Activated CD8-positive, alpha-beta T cell treated with anti-CD3 and anti-CD28 coated beads, Interleukin-2, amount 10 ng/mL, durations not matched to agents 7 days and 5 days (primary cell): ENCODE measurements at regions not wholly inside any gene's neighbourhood (a gene's known extent, or its start where the extent isn't known, plus 50 kb on each side); places are given as distances from the start of the nearest gene placed in this dataset.
A peak's percentile ranks its signal among the peaks of the same experiment; 100 is the strongest.

Source experiments
- ATAC-seq: fragments of 150-1000 bp; cut with Tn5 transposase; one replicate; pipeline ENCODE4 v1.10.0; 2021; ENCODE audit warnings: moderate library complexity
- CTCF ChIA-PET: fragments of 350-600 bp; sonication (Branson Sonifier 250); formaldehyde crosslinking; loops from one replicate; lab custom pipeline; 2021; ENCODE audit warnings: antibody characterized with exemption; lab: Charles Lee
- POLR2A ChIA-PET: fragments of 350-600 bp; sonication (Branson Sonifier 250); formaldehyde crosslinking; loops from one replicate; lab custom pipeline; 2021; ENCODE audit warnings: antibody characterized with exemption; lab: Charles Lee
- DNase-seq: peaks from one replicate; pipeline ENCODE4 v3.0.0-alpha.2; 2020
- H3K27ac Mint-ChIP-seq: one replicate; pipeline ENCODE4 v1.8.0; 2021; ENCODE audit warnings: mild to moderate bottlenecking, mixed read lengths
- H3K27me3 Mint-ChIP-seq: one replicate; pipeline ENCODE4 v1.8.0; 2021; ENCODE audit warnings: low read depth, mixed read lengths
- H3K36me3 Mint-ChIP-seq: one replicate; pipeline ENCODE4 v1.8.0; 2021; ENCODE audit warnings: low read depth, mixed read lengths
- H3K4me1 Mint-ChIP-seq: one replicate; pipeline ENCODE4 v1.8.0; 2021; ENCODE audit warnings: low read depth, mixed read lengths
- H3K4me3 Mint-ChIP-seq: one replicate; pipeline ENCODE4 v1.8.0; 2021; ENCODE audit warnings: mild to moderate bottlenecking, mixed read lengths
- H3K9me3 Mint-ChIP-seq: one replicate; pipeline ENCODE4 v1.8.0; 2022; ENCODE audit warnings: mixed read lengths; ENCODE audit not compliant: insufficient read depth

DNA sequence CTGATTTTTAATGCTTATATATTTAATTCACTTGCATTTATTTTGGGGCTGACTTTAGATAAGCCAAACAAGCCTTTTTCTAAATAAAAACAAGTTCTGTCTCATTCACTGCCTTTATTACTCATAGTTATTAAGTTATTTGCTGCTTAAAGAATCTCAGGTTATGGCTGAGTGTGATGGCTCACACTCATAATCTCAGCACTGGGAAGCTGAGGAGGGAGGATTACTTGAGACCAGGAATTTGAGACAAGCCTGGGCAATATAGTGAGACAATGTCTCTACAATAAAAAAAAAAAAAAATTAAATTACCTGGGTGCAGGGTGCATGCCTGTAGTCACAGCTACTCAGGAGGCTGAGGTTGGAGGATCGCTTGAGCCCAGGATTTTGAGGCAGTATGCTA lies 85.0 kb upstream of the MAN2A1 start:
- no peak for ATAC-seq
- no peaks in the 10 kb centered on the region for H3K36me3 Mint-ChIP-seq
- POLR2A ChIA-PET, result no interaction called here

GRCh38 chr5:109601736-109602135 lies 88.0 kb upstream of the MAN2A1 start:
- H3K4me3 Mint-ChIP-seq, result no peak overlapping the region
- H3K27ac Mint-ChIP-seq, result no peak overlapping the region
- ChIA-PET CTCF (no interaction called here), POLR2A (no interaction called here)
- ATAC-seq (no peak), DNase-seq (no peak)
- no peaks in the 10 kb centered on the region for H3K27me3 Mint-ChIP-seq
- no peaks in the 10 kb centered on the region for H3K9me3 Mint-ChIP-seq
- H3K4me1 Mint-ChIP-seq, result no peaks in the 10 kb centered on the region
- H3K36me3 Mint-ChIP-seq, result no peaks in the 10 kb centered on the region

More for the DNA sequence above, 85.0 kb upstream of the MAN2A1 start:
- no peak for DNase-seq
- Mint-ChIP-seq H3K4me3 (no peak overlapping the region), H3K27ac (no peak overlapping the region), H3K9me3 (no peaks in the 10 kb centered on the region), H3K4me1 (no peaks in the 10 kb centered on the region), H3K27me3 (no peaks in the 10 kb centered on the region)
- CTCF ChIA-PET, result no interaction called here

DNA sequence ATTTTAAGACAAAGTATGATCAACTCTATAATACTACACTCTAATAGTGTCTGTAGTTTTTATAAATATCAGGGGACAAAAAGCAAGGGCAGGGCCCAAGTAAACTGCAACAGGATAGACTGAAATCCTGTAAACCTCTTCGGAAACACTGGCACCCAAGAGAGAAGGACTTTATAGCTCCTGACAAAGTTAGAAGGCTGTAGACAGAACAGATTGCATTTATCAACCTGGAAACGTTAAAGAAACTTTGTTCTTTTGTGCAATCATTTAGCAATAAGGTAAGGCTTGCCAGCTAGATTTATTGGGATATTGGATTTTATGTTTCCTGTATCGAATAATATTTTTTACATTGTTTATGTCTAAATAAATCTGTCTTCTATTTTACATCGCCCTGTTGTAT lies 91.8 kb upstream of the MAN2A1 start:
- Mint-ChIP-seq H3K4me1 (peaks cover 10% of the 10 kb centered on the region), H3K27ac (no peak overlapping the region), H3K36me3 (no peaks in the 10 kb centered on the region), H3K27me3 (no peaks in the 10 kb centered on the region), H3K4me3 (no peak overlapping the region), H3K9me3 (no peaks in the 10 kb centered on the region)
- DNase-seq, result no peak
- no peak for ATAC-seq
- ChIA-PET CTCF (no interaction called here), POLR2A (no interaction called here)

GRCh38 chr5:109594217-109594616 lies 95.5 kb upstream of the MAN2A1 start:
- H3K36me3 Mint-ChIP-seq, result no peaks in the 10 kb centered on the region
- no peaks in the 10 kb centered on the region for H3K9me3 Mint-ChIP-seq
- H3K27ac Mint-ChIP-seq, result peak overlapping the region; percentile 39
- H3K27me3 Mint-ChIP-seq, result no peaks in the 10 kb centered on the region
- DNase-seq (no peak), ATAC-seq (no peak)
- POLR2A ChIA-PET, result interaction anchor here (1.2 kb wide), 1 partner anchor 94 kb away, joined by 3 read pairs; no protein-coding TSS in a partner anchor
- CTCF ChIA-PET, result no interaction called here
- H3K4me1 Mint-ChIP-seq, result peaks cover 13% of the 10 kb centered on the region
- H3K4me3 Mint-ChIP-seq, result no peak overlapping the region

DNA sequence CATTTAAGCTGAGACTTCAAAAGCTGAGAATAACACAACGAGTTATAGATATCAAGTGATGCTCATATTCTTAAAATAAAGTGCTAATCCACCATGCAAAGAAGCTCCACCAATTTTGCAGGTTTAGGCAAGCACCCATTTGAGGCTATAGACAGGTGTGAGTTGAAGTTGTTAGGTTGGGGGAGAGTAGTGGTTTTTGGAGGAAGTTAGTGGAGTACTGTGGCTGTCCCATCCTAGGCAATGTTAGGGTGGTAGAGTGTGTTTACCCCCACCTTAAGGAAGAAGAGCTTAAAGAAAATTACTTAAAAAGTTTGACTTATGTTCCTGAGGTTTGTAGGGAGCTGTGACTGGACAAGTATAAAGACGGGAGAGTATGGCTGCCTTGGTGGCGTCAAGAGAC lies 98.9 kb upstream of the MAN2A1 start:
- no peaks in the 10 kb centered on the region for H3K27me3 Mint-ChIP-seq
- no peaks in the 10 kb centered on the region for H3K36me3 Mint-ChIP-seq
- DNase-seq (no peak), ATAC-seq (no peak)
- H3K27ac Mint-ChIP-seq, result no peak overlapping the region
- no peaks in the 10 kb centered on the region for H3K9me3 Mint-ChIP-seq
- ChIA-PET POLR2A (no interaction called here), CTCF (interaction anchor here (1.1 to 1.5 kb wide), 2 partner anchors 22 to 98 kb away, joined by 3 read pairs; no protein-coding TSS in a partner anchor)
- H3K4me3 Mint-ChIP-seq, result no peak overlapping the region
- H3K4me1 Mint-ChIP-seq, result peaks cover 13% of the 10 kb centered on the region

GRCh38 chr5:109589986-109590385 lies 99.7 kb upstream of the MAN2A1 start:
- Mint-ChIP-seq H3K4me3 (no peak overlapping the region), H3K9me3 (no peaks in the 10 kb centered on the region), H3K27me3 (peaks cover 3% of the 10 kb centered on the region), H3K4me1 (peaks cover 13% of the 10 kb centered on the region), H3K27ac (no peak overlapping the region), H3K36me3 (no peaks in the 10 kb centered on the region)
- POLR2A ChIA-PET, result no interaction called here
- CTCF ChIA-PET, result interaction anchor here (1.1 to 1.5 kb wide), 2 partner anchors 23 to 99 kb away, joined by 3 read pairs; no protein-coding TSS in a partner anchor
- no peak for DNase-seq
- ATAC-seq, result no peak

GRCh38 chr5:109589239-109589638 lies 100.5 kb upstream of the MAN2A1 start:
- H3K27ac Mint-ChIP-seq, result no peak overlapping the region

DNA sequence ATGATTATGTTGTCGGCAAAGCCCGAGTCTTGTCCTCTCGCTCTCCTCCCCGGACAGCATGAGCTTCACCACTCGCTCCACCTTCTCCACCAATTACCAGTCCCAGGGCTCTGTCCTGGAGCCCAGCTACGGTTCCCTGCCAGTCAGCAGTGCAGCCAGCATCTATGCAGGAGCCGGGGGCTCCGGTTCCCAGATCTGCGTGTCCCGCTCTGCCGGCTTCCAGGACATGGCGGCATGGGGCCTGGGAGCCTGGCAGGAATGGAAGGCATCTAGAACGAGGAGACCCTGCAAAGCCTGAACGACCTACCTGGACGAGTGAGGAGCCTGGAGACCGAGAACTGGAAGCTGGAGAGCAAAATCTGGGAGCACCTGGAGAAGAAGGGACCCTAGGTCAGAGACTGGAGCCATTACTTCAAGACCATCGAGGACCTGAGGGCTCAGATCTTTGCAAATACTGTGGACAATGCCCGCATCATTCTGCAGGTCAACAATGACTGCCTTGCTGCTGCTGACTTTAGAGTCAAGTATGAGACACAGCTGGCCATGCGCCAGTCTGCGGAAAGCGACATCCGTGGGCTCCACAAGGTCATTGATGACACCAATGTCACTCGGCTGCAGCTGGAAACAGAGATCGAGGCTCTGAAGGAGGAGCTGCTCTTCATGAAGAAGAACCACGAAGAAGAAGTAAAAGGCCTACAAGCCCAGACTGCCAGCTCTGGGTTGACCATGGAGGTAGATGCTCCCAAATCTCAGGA lies 101.3 kb upstream of the MAN2A1 start:
- Mint-ChIP-seq H3K4me3 (no peak overlapping the region), H3K27me3 (peaks cover 3% of the 10 kb centered on the region), H3K27ac (no peak overlapping the region), H3K9me3 (no peaks in the 10 kb centered on the region), H3K36me3 (no peaks in the 10 kb centered on the region), H3K4me1 (peaks cover 3% of the 10 kb centered on the region)
- no peak for DNase-seq
- no peak for ATAC-seq
- ChIA-PET POLR2A (no interaction called here), CTCF (no interaction called here)

More at GRCh38 chr5:109589239-109589638, 100.5 kb upstream of the MAN2A1 start:
- Mint-ChIP-seq H3K9me3 (no peaks in the 10 kb centered on the region), H3K27me3 (peaks cover 3% of the 10 kb centered on the region), H3K36me3 (no peaks in the 10 kb centered on the region), H3K4me3 (no peak overlapping the region), H3K4me1 (peaks cover 8% of the 10 kb centered on the region)
- ChIA-PET CTCF (no interaction called here), POLR2A (no interaction called here)
- ATAC-seq, result no peak
- no peak for DNase-seq

- peaks cover 3% of the 10 kb centered on the region for H3K27me3 Mint-ChIP-seq
- no peaks in the 10 kb centered on the region for H3K9me3 Mint-ChIP-seq
- H3K36me3 Mint-ChIP-seq, result no peaks in the 10 kb centered on the region
- CTCF ChIA-PET, result no interaction called here
- no peak for DNase-seq
- no peak for ATAC-seq
- no peak overlapping the region for H3K27ac Mint-ChIP-seq
- POLR2A ChIA-PET, result no interaction called here
- no peaks in the 10 kb centered on the region for H3K4me1 Mint-ChIP-seq
- H3K4me3 Mint-ChIP-seq, result no peak overlapping the region
Measured at GRCh38 chr5:109584986-109585599, 104.6 kb upstream of the MAN2A1 start.

- DNase-seq (no peak), ATAC-seq (no peak)
- Mint-ChIP-seq H3K4me1 (no peaks in the 10 kb centered on the region), H3K36me3 (no peaks in the 10 kb centered on the region), H3K9me3 (no peaks in the 10 kb centered on the region), H3K27ac (no peak overlapping the region), H3K27me3 (no peaks in the 10 kb centered on the region), H3K4me3 (no peak overlapping the region)
- POLR2A ChIA-PET, result no interaction called here
- CTCF ChIA-PET, result no interaction called here
Measured at GRCh38 chr5:109580225-109580624, 109.5 kb upstream of the MAN2A1 start.

GRCh38 chr5:109575506-109575905 lies 114.2 kb upstream of the MAN2A1 start:
- DNase-seq, result no peak
- Mint-ChIP-seq H3K27ac (no peak overlapping the region), H3K36me3 (no peaks in the 10 kb centered on the region), H3K27me3 (no peaks in the 10 kb centered on the region), H3K9me3 (no peaks in the 10 kb centered on the region), H3K4me1 (no peaks in the 10 kb centered on the region), H3K4me3 (no peak overlapping the region)
- POLR2A ChIA-PET, result no interaction called here
- no peak for ATAC-seq
- CTCF ChIA-PET, result no interaction called here

- no peaks in the 10 kb centered on the region for H3K36me3 Mint-ChIP-seq
- H3K4me1 Mint-ChIP-seq, result no peaks in the 10 kb centered on the region
- ATAC-seq (no peak), DNase-seq (no peak)
- POLR2A ChIA-PET, result no interaction called here
- no peak overlapping the region for H3K27ac Mint-ChIP-seq
- no peaks in the 10 kb centered on the region for H3K27me3 Mint-ChIP-seq
- no peak overlapping the region for H3K4me3 Mint-ChIP-seq
- CTCF ChIA-PET, result no interaction called here
- H3K9me3 Mint-ChIP-seq, result no peaks in the 10 kb centered on the region
Measured at GRCh38 chr5:109574985-109575384, 114.7 kb upstream of the MAN2A1 start.
